ENCODE measurements at regions not wholly inside any gene's neighbourhood (a gene's known extent, or its start where the extent isn't known, plus 50 kb on each side); places are given as distances from the start of the nearest gene placed in this dataset.

- Mint-ChIP-seq H3K27ac (no peak overlapping the region), H3K27me3 (ENCODE audit: low read depth in 3 of 3) (peaks cover 4 to 9% (median 6%) of the 10 kb centered on the region in 3 donors), H3K36me3 (no peaks in the 10 kb centered on the region), H3K4me1 (peaks cover 10% of the 10 kb centered on the region), H3K9me3 (peaks cover 0 to 5% (median 1%) of the 10 kb centered on the region in 7 donors), H3K4me3 (no peak overlapping the region)
- peaks cover 5 to 19% of the 10 kb centered on the region in 2 donors for H3K4me1 ChIP-seq (ENCODE audit: control insufficient read depth in 1 of 2, insufficient read depth in 2 of 2, low read length in 2 of 2)
- H3K9ac ChIP-seq (ENCODE audit: insufficient read depth, low read length, poor library complexity, severe bottlenecking): no peak overlapping the region
- 92% methylated on average over 2 of the region's 5 CpGs for WGBS (ENCODE audit: insufficient coverage)
- H3K27ac ChIP-seq (ENCODE audit: low read depth in 1 of 2, low read length in 2 of 2): no peak overlapping the region
- no peaks in the 10 kb centered on the region for H4K20me1 ChIP-seq (ENCODE audit: insufficient read depth, low read length)
- no peaks in the 10 kb centered on the region for H3K79me2 ChIP-seq (ENCODE audit: insufficient read depth, low read length)
- H2AFZ ChIP-seq (ENCODE audit: insufficient read depth, low read depth, low read length, poor library complexity, severe bottlenecking): no peak overlapping the region
- no peaks in the 10 kb centered on the region for H3K36me3 ChIP-seq (replicated peaks in 1 of 2; ENCODE audit: control insufficient read depth in 1 of 2, insufficient read depth in 2 of 2, low read length in 2 of 2)
- H3K9me3 ChIP-seq (replicated peaks in 1 of 2; ENCODE audit: control insufficient read depth in 1 of 2, insufficient read depth in 1 of 2, low read length in 2 of 2): no peaks in the 10 kb centered on the region
- no peak overlapping the region for H3K4me2 ChIP-seq (replicated peaks; ENCODE audit: extremely low read depth, low read length, poor library complexity, severe bottlenecking)
- H3K4me3 ChIP-seq (replicated peaks in 1 of 3; ENCODE audit: low read depth in 2 of 3, low read length in 3 of 3): no peak overlapping the region
- no peak for TF ChIP-seq CTCF (IDR thresholded peaks at IDR 0.05)
- no peak for DNase-seq
- intact Hi-C loops (cut with micrococcal nuclease): no loop called here
- H3K27me3 ChIP-seq (ENCODE audit: control insufficient read depth in 2 of 2, insufficient read depth in 2 of 2, low read length in 2 of 2): no peaks in the 10 kb centered on the region
These were observed 107.8 kb downstream of the RAB18 start for GRCh38 chr10:27611744-27612550.

- no peak for DNase-seq
- Histone ChIP-seq H4K20me1 (ENCODE audit: insufficient read depth, low read length) (no peaks in the 10 kb centered on the region), H3K36me3 (replicated peaks in 1 of 2; ENCODE audit: control insufficient read depth in 1 of 2, insufficient read depth in 2 of 2, low read length in 2 of 2) (no peaks in the 10 kb centered on the region), H3K79me2 (ENCODE audit: insufficient read depth, low read length) (no peaks in the 10 kb centered on the region), H3K4me2 (replicated peaks; ENCODE audit: extremely low read depth, low read length, poor library complexity, severe bottlenecking) (no peak overlapping the region), H3K27ac (ENCODE audit: low read depth in 1 of 2, low read length in 2 of 2) (no peak overlapping the region), H3K9me3 (replicated peaks in 1 of 2; ENCODE audit: control insufficient read depth in 1 of 2, insufficient read depth in 1 of 2, low read length in 2 of 2) (no peaks in the 10 kb centered on the region), H3K4me3 (replicated peaks in 1 of 3; ENCODE audit: low read depth in 2 of 3, low read length in 3 of 3) (no peak overlapping the region), H3K4me1 (ENCODE audit: control insufficient read depth in 1 of 2, insufficient read depth in 2 of 2, low read length in 2 of 2) (peaks cover 5 to 19% of the 10 kb centered on the region in 2 donors), H3K27me3 (ENCODE audit: control insufficient read depth in 2 of 2, insufficient read depth in 2 of 2, low read length in 2 of 2) (no peaks in the 10 kb centered on the region), H3K9ac (ENCODE audit: insufficient read depth, low read length, poor library complexity, severe bottlenecking) (no peak overlapping the region), H2AFZ (ENCODE audit: insufficient read depth, low read depth, low read length, poor library complexity, severe bottlenecking) (no peak overlapping the region)
- H3K27me3 Mint-ChIP-seq (ENCODE audit: low read depth in 3 of 3): peaks cover 4 to 10% (median 8%) of the 10 kb centered on the region in 3 donors
- no peak overlapping the region for H3K4me3 Mint-ChIP-seq
- intact Hi-C loops (cut with micrococcal nuclease): no loop called here
- H3K4me1 Mint-ChIP-seq: peaks cover 10% of the 10 kb centered on the region
- no peak for TF ChIP-seq CTCF (IDR thresholded peaks at IDR 0.05)
- no peak overlapping the region for H3K27ac Mint-ChIP-seq
- 100% methylated on average over 2 of the region's 6 CpGs for WGBS (ENCODE audit: insufficient coverage)
- H3K9me3 Mint-ChIP-seq: peaks cover 0 to 5% (median 1%) of the 10 kb centered on the region in 7 donors
- no peaks in the 10 kb centered on the region for H3K36me3 Mint-ChIP-seq
These were observed 108.5 kb downstream of the RAB18 start for GRCh38 chr10:27612551-27613035.

Measured in CD14-positive monocyte (primary cell).